ENCODE measurements at regions not wholly inside any gene's neighbourhood (a gene's known extent, or its start where the extent isn't known, plus 50 kb on each side); places are given as distances from the start of the nearest gene placed in this dataset.

DNA sequence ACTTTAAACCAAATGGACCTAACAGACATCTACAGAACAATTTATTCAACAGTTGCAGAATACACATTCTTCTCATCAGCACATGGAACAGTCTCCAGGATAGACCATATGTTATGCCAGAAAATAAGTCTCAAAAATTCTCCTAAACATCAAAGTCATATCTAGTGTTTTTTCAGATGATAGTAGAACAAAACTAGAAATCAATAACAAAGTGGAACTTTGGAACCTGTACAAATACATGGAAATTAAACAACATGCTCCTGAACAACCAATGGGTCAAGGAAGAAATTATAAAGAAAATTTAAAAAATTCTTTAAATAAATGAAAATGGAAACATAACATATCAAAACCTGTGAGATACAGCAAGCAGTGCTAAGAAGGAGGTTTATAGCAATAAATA lies 194.1 kb upstream of the SIX2 start:
- TF ChIP-seq, protein P1, sequence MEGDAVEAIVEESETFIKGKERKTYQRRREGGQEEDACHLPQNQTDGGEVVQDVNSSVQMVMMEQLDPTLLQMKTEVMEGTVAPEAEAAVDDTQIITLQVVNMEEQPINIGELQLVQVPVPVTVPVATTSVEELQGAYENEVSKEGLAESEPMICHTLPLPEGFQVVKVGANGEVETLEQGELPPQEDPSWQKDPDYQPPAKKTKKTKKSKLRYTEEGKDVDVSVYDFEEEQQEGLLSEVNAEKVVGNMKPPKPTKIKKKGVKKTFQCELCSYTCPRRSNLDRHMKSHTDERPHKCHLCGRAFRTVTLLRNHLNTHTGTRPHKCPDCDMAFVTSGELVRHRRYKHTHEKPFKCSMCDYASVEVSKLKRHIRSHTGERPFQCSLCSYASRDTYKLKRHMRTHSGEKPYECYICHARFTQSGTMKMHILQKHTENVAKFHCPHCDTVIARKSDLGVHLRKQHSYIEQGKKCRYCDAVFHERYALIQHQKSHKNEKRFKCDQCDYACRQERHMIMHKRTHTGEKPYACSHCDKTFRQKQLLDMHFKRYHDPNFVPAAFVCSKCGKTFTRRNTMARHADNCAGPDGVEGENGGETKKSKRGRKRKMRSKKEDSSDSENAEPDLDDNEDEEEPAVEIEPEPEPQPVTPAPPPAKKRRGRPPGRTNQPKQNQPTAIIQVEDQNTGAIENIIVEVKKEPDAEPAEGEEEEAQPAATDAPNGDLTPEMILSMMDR (IDR thresholded peaks at IDR 0.05) = no peak
- no peak for TF ChIP-seq POLR2A (IDR thresholded peaks at IDR 0.05)
